ENCODE measurements at regions not wholly inside any gene's neighbourhood (a gene's known extent, or its start where the extent isn't known, plus 50 kb on each side); places are given as distances from the start of the nearest gene placed in this dataset.
"Not testable (repeated sequence)": the region's sequence is repeated elsewhere in the genome, so short reads cannot be mapped to it uniquely, and the experiment has no call there.

DNA sequence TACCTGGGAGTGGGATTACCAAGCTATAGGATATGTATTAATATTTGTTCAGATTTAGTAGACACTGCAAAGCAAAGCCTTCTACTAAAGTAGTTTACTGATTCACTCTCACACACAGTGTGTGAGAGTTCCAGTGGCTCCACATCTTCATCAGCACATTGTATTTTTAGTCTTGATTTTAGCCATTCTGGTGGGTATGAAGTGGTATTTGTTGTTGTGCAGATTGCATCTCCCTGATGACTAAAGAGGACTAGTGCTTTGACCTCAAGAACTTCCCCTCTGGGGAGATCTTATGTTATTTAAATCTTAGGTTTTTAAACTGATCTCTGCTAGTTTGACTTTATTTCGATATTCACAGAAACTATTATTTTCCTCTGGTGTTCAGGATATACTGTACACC, 479.7 kb upstream of the RGS6 start:
- Histone ChIP-seq H3K27ac (no peak overlapping the region), H3K36me3 (no peaks in the 10 kb centered on the region), H3K4me1 (no peaks in the 10 kb centered on the region), H3K27me3 (no peaks in the 10 kb centered on the region), H3K9me3 (no peaks in the 10 kb centered on the region), H3K4me3 (no peak overlapping the region), H3K9ac (ENCODE audit: low read depth in 2 of 2, low read length in 2 of 2) (no peak overlapping the region)
- TF ChIP-seq CTCF (IDR thresholded peaks at IDR 0.05), result no peak
- intact Hi-C loops (cut with DNase I), result no loop called here
- DNase-seq, result no peak

- DNase-seq, result no peak
- Histone ChIP-seq H3K27ac (no peak overlapping the region), H3K9ac (ENCODE audit: low read depth in 2 of 2, low read length in 2 of 2) (no peak overlapping the region), H3K4me3 (no peak overlapping the region), H3K4me1 (no peaks in the 10 kb centered on the region), H3K27me3 (no peaks in the 10 kb centered on the region), H3K36me3 (no peaks in the 10 kb centered on the region), H3K9me3 (no peaks in the 10 kb centered on the region)
- intact Hi-C loops (cut with DNase I), result no loop called here
- no peak for TF ChIP-seq CTCF (IDR thresholded peaks at IDR 0.05)
Observed at GRCh38 chr14:71452987-71453386, 479.2 kb upstream of the RGS6 start.

- Histone ChIP-seq H3K4me1 (no peaks in the 10 kb centered on the region), H3K27me3 (no peaks in the 10 kb centered on the region), H3K36me3 (no peaks in the 10 kb centered on the region), H3K9ac (ENCODE audit: low read depth in 2 of 2, low read length in 2 of 2) (no peak overlapping the region), H3K27ac (no peak overlapping the region), H3K9me3 (no peaks in the 10 kb centered on the region), H3K4me3 (no peak overlapping the region)
- intact Hi-C loops (cut with DNase I), result no loop called here
- TF ChIP-seq CTCF (IDR thresholded peaks at IDR 0.05), result no peak
- DNase-seq, result no peak
Observed at GRCh38 chr14:71454010-71454409, 478.2 kb upstream of the RGS6 start.

DNA sequence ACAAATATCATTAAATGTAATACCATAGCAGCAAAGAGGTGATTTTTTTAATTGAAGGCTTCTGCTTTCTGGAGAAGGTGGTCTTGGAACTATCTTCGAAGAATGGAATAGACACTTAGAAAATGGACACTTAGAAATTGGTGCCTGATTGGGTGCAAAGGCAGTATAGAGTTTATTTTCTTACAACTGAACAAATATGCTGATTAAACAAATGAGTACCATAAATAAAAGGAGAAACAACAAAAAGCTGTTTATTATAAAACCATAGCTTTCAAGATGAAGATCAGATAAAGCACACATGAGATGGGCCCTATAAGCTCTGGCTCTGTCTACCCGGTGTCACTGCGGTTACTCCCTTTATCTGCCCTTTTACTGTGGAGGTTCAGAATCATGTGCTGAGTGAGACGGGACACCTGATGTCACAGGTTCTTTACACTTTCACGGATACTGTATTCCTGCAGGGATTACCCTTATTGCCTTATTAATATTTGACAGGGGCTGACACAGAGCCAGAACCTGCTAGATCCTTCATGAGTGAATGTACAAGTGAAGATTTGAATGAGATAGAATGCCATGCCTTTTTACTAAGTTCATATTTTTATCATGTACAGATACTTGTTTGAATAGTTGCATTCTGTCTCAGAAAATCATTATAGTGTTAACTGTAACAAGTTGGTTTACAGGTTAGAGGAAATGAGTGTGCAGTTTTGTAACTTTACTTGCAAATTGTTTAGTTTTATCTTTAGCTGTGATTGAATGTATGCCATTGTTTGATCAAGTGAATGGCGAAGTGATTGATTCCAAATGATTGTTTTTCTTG, 477.5 kb upstream of the RGS6 start:
- no peak for TF ChIP-seq CTCF (IDR thresholded peaks at IDR 0.05)
- H3K4me1 ChIP-seq, result no peaks in the 10 kb centered on the region
- no peak overlapping the region for H3K9ac ChIP-seq (ENCODE audit: low read depth in 2 of 2, low read length in 2 of 2)
- H3K36me3 ChIP-seq, result no peaks in the 10 kb centered on the region
- no peak for DNase-seq
- H3K4me3 ChIP-seq, result no peak overlapping the region
- no peaks in the 10 kb centered on the region for H3K9me3 ChIP-seq
- intact Hi-C loops (cut with DNase I), result no loop called here
- no peaks in the 10 kb centered on the region for H3K27me3 ChIP-seq
- no peak overlapping the region for H3K27ac ChIP-seq

- no peaks in the 10 kb centered on the region for H3K9me3 ChIP-seq
- H3K4me3 ChIP-seq, result no peak overlapping the region
- H3K9ac ChIP-seq (ENCODE audit: low read depth in 2 of 2, low read length in 2 of 2), result no peak overlapping the region
- no peaks in the 10 kb centered on the region for H3K27me3 ChIP-seq
- no peak for TF ChIP-seq CTCF (IDR thresholded peaks at IDR 0.05)
- no peaks in the 10 kb centered on the region for H3K4me1 ChIP-seq
- no peaks in the 10 kb centered on the region for H3K36me3 ChIP-seq
- H3K27ac ChIP-seq, result no peak overlapping the region
- intact Hi-C loops (cut with DNase I), result no loop called here
- DNase-seq, result no peak
Observed at GRCh38 chr14:71460091-71460490, 472.1 kb upstream of the RGS6 start.

GRCh38 chr14:71461617-71462016, 470.6 kb upstream of the RGS6 start:
- H3K9ac ChIP-seq (ENCODE audit: low read depth in 2 of 2, low read length in 2 of 2); intact Hi-C loops (cut with DNase I); H3K4me3 ChIP-seq; H3K36me3 ChIP-seq; H3K27ac ChIP-seq; H3K9me3 ChIP-seq; H3K27me3 ChIP-seq; H3K4me1 ChIP-seq; DNase-seq: not testable (repeated sequence)

All from colonic mucosa (tissue), 4 donors.